ENCODE measurements at regions not wholly inside any gene's neighbourhood (a gene's known extent, or its start where the extent isn't known, plus 50 kb on each side); places are given as distances from the start of the nearest gene placed in this dataset.

DNA sequence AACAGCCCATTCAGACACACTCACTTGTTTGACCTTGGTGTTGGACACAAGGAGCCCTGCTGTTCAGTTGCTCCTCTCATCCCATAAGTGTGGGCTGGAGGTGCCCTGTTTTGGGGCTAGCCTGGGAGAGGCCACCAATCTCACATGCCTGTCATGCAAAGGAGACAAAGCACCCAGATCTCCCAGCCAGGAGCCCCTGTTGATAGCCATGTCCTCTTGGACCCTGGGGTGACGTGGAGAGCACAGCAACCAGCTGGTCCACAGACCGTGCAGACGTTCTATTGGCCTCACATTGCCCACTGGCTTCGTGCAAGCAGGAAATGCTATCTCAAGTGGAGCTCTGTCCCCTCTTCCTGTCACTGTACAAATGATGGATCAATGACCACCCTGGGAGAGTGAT, 240.8 kb downstream of the RPS24 start:
- DNase-seq (ENCODE audit: low spot score), result no peak

DNA sequence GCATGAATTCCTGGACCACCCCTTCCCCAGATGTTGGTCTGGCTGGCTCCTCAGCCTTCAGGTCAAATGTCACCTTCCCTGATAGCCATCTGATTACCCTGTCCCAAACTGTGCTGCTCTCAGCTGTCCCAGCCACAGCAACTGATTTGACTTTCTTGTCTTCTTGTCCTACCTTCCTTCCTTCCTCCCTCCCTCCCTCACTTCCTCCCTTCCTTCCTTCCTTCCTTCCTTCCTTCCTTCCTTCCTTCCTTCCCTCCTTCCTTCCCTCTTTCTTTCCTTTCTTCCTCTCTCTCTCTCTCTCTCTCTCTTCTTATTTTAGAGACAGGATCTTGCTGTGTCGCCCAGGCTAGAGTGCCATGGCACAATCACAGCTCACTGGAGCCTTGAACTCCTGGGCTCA, 242.5 kb downstream of the RPS24 start:
- no peak for DNase-seq (ENCODE audit: low spot score)

DNA sequence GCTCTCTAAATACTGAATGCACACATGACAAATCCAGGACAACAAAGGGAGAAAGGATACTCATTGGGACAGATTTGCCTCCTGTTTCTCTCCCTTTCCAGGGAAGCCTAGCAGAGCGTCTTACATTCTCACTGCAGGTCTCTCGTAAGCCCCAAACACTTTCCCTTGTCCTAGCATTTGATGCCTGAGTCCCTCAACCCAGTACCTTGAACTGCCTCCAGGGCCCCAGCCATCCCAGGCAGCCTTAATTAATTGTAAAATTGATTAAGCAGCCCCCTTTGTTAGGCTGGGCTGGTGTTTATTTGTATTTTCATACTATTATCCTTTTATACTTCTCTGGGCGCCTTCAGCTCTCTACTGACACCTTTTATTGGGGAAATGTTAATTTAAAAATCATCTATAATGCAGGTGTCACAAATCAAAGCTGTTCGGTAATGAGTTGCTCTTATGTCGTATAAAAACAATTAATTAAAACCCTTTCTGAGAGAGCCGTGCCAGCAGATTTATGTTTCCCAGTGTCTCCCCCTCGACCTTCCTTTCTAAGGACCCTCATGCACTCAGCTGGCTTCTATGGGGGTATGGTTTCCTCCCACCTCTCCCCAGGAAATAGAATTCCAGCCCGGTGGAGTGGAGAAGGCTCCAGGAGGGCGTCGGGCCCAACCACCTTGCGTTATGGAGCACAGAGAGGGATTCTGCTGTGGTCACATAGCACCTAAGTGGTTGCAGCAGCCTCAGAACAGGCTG, 243.8 kb downstream of the RPS24 start:
- no peak for DNase-seq (ENCODE audit: low spot score)

DNA sequence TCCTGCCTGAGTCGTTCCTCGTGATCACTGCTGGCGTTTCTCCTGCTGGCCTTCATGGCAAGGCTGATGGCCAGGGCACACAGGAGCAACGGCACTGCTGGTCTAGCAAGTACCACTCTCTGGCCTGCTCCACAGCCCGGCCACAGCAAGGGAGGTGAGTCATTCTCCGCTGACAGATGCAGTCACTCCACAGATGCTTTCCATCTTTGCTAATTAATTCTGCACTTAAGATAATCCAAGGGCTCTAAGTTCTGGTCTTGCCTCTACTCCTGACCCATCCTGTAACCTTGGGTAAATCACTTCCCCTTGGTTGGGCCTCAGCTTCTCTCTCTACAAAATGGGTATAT, 244.4 kb downstream of the RPS24 start:
- DNase-seq (ENCODE audit: low spot score), result peak; percentile 61

DNA sequence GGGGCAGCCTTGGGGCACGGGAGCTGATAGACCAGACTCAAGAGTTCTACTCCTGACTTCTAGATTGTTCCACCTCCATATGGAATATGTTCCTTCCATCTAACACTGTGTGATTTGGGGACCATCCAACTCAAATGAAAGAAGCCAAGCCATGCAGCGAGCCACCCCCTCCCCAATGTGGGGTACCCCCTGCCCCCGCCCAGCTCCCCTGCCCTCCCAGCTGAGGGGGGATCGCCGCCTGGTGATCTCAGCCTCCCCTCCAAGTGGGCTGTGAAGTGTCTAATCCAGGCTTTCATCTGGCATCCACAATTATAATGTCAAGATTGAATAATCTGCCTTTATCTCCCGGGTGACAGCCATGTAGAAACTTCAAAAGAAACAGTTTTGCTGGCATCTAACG, 246.1 kb downstream of the RPS24 start:
- no peak for DNase-seq (ENCODE audit: low spot score)

DNA sequence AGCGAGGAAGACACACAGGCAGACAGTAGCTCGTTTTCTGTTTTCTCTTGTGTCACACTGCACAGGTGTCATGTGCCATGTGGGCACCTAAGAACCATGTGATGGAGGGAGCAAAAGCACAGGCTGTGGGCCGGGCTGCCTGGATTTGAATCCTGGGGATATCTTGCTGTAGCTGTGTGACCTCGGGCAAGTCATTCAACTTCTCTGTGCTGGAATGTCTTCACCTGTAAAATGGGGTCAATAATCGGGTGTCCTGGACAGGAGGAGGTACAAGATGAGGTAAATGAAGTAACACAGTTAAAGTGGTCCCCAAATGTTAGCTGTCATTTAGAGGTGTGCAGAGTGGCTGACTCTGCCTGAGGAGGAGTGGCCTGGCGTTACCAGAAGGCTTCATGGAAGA, 246.9 kb downstream of the RPS24 start:
- no peak for DNase-seq (ENCODE audit: low spot score)

DNA sequence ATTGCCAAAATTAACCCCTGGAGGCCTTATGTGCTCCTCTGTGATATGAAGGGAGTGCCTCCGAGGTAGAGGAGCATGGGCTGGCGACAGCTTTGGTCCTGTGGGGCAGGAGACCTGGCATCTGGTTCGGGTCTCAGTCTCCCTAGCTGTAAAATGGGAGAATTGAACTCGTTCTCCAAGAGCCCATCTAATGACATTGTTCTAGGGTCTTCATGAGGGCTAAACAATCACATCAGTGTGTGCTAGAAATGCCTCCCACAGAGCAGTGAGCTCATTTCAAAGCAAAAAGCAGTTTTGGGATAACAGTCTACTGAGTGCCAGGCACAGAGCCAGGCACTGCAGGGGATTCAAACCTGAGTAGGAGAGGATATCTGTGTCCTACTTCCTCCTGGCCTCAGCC, 248.0 kb downstream of the RPS24 start:
- DNase-seq (ENCODE audit: low spot score), result no peak

DNA sequence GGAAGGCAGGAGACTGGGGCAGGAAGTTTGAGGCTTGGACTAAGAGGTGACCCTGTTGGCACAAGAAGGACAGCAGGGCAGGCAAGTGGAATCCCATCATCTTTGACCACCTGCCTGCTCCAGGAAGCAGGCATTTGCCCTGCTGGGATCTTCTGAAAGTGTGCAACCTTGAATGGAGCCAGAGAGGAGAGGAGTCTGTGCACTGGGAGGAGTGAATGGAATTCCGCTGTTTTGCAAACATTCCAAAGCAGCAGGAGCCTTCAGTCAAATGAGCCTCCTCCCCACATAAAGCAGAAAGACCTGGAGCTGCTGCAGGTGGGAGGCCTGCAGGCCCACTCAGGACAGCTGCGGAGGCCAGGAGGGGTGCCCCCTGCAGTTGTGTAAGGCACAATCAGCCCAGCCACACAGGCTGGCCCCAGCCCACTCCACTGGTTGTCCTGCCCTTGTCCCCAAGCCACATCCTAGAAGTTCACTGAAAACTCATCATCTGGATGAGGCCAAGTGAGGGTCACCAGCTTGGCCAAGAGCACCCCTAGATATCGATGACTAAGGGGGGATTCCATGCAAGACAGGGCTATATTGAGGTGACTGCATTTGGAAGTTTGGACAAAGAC, 249.5 kb downstream of the RPS24 start:
- DNase-seq (ENCODE audit: low spot score), result no peak

DNA sequence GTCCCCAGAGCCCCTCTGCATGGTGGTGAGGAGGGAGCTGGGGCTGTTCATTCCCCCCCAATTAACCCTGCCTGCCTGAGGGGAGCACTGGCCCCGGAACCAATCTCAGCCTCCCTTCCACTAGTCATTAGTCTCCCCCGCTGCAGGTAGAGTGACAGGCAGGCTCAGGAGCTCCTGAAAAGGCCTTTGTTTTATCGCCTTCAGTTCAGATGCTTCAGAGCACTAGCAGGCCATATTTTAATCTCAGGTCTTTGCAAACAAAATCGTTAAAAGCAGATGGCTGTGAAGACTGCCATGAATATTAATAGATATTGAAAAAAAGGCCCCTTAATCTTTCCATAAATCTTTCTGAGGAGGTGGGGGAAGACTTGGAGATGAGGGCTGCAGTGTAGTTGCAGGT, 250.7 kb downstream of the RPS24 start:
- DNase-seq (ENCODE audit: low spot score), result no peak

DNA sequence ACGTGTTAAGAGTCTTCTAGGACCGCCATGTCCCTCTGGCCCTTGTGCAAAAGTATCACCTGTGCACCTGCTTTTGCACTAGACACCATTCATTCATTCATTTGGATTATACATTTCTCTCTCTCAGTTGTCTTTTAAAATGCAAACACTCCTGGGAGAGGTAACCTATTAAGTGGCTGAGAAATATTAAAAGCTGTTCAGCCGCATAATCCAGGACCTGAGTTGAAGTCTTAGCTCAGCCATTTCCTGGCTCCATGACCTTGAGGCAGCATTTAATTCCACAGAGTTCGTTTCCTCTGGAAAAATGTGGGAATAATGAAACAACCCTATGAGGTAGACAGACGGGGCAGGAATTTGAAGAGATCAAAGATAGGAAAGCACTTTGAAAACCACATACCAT, 251.6 kb downstream of the RPS24 start:
- DNase-seq (ENCODE audit: low spot score), result no peak

DNA sequence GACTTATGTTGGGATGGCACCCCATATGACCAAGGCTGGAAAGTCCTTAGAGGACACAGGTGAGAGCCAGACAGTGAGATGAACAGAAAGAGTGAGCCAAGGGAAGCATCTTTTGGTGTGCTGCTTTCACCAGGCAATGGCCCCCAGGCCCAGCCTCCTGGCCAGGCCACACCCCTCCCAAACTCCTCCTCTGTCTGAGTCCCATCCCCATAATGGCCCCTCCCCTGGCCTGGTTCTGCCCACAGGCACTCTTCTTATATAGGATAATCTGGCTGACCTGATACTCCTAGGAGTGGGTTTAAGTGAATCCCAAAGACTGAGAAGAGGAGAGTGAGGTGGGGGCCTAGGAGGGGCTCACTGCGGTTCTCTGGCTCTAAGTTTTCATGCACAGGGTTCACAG, 252.5 kb downstream of the RPS24 start:
- DNase-seq (ENCODE audit: low spot score), result no peak

DNA sequence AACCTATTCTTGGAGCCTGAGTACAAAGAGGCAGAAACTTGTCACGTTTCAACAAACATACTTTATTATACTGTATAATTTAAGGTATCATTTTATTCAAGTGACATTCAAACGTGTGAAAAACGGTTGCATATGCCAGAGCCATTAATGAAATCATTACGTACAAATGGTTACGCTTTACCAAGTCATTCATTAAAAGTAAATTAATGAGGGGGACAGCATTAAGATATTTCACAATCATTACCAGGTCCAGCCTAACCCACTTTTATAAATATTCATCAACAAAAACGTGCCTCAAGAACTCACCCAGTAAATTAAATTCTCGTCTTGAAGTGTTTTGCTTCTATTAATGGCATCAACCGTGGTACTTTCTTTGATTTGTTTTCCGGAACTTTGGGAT, 253.0 kb downstream of the RPS24 start:
- DNase-seq (ENCODE audit: low spot score), result no peak

DNA sequence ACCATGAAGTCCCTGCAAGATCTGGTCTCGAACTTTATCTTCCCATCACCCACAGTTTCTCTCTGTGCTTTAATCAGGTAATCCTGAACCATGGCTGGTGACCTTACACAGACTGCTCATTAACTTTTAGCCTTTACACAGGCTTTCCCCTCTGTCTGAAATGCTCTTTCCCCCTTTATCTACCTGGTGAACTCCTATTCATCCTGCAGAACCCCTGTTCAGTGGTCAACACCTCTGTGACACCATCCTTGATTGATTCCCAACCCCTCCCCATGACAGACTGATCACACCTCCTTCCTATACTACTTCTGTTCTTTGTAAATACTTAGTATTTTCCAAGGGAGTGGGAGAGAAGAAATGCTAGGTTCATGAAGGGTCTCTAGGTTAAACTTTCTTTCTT, 254.0 kb downstream of the RPS24 start:
- no peak for DNase-seq (ENCODE audit: low spot score)

DNA sequence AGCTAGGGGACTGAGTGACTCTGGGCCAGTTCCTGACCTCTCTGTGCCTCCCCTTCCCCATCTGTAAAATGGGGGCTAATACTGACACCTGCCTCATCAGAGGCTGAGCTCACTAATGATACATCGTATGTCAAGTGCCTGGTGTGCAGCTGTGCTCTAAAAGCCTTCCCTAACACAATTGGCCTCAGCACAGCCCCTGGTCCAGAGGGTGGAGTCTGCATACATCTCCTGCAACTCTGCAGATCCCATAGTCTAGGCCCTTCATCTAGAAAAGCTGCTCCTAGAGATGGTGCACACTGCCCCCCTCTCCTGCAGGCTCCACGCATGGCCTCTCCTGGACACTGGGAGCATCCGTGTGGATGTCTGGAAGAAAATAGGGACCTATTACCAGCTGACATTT, 255.0 kb downstream of the RPS24 start:
- DNase-seq (ENCODE audit: low spot score), result no peak

DNA sequence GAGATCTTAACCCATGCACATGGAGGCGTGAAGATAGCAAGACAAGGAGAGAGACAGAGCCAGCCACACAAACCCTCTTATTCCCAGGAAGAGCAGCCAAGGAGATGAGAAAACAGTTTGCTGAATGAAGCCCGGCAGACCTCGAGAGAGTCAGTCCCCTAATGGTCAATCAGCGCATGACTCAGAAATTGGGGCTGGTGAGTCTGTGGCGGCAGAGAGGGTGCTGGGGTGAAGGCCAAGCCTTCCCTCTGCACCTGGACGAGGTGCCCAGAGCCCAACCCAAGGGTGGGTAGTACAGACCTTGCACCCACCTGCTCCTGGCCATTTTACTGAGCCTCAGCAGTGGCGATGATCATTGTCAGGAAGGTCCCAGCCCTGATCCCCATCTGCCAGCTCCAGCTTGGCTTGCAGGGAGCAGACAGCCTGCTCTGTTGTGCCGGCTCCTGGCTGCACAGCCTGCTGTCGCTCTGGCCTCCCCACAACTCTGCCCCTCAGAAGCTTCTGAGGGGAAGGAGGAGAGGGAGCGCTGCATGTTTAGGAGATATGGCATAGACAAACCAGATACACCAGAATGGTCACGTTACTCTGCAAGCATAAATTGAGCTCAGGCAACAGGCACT, 256.6 kb downstream of the RPS24 start:
- peak; percentile 71 for DNase-seq (ENCODE audit: low spot score)

DNA sequence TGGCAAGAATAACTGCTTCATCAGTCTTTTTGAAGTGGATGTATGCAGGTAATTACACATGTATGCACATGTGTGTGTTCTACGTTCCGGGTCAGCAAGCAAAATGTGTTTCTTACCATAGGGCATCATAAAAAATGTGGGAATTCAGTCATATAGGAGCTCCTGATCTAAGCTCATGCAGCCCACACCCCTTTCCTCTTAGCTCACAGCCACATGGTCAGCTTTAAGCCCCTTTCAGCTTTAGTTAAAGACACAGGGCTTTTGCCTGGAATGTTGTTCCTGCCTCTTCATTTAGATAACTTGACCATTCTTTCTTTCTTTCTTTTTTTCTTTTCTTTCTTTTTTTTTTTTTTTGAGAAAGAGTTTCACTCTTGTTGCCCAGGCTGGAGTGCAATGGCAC, 258.1 kb downstream of the RPS24 start:
- no peak for DNase-seq (ENCODE audit: low spot score)

DNA sequence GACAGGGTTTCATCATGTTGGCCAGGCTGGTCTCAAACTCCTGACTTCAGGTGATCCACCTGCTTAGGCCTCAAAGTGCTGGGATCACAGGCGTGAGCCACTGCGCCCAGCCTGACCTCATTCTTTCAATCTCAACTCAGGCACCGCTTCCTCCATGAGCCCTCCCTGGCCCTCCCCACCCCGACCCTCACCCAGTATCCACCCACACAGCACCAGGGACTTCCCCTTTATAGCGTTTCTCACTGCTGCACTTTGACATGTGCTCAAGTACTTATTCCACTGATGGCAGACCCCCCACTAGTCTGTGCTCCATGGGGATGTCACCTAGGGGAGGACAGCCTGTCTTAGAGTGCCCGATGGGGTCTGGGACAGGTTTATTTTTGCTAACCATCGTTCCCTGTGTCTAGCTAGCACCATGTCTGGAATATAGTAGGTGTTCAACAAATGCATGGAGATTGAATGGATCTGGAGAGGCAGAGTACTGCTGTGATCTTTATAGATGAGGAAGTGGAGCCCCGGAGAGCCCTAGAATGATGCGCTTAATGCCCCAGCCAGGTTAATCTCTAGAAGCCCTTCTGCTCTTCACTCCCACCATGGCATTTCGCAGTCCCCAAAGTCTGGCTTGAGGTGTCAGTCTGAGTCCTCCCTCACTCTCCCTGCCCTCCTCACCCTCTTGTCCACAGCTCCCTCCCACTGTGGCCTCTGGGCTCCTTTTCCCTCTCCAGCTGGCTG, 258.8 kb downstream of the RPS24 start:
- no peak for DNase-seq (ENCODE audit: low spot score)

DNA sequence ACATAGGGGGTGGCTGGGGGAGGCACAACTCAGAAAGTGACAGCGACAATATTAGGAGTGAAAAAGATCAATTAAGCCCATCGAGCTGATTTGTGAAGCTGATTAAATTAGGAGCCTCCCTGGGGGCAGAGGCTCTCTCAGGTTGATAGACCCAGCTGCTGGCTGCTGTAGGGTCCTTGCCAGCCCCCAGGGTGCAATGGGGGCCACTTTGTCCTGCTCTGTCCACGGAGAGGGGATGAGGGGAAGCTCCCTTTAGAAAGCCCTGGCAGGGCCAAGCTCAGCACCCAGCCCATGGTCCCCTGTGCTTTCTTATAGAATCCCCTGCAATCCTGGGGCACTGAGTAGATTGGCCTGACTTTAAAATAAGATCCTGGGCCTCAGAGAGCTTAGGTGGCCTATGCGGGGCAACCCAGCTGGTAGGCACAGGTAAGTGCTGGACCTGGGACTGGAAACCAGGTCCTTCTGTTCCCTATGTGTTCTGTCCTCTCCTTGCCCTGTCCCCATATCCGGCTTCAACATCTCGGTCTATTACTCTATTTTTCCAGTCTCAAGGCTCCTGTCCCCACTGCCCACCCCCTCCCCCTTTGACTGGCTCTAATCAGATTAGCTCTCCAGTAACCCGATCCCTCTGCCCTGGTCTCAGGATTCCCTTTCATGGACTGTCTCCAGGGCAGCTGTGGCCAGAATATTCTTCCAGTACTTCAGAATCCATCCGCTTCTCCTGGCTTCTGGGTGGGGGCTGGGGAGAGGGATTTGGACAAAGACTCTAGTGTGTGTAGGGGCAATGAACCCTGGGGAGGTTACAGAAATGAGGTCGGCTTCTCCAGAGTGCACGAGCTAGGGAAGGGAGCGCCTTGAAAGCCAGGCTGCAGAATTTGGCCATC, 259.6 kb downstream of the RPS24 start:
- no peak for DNase-seq (ENCODE audit: low spot score)

DNA sequence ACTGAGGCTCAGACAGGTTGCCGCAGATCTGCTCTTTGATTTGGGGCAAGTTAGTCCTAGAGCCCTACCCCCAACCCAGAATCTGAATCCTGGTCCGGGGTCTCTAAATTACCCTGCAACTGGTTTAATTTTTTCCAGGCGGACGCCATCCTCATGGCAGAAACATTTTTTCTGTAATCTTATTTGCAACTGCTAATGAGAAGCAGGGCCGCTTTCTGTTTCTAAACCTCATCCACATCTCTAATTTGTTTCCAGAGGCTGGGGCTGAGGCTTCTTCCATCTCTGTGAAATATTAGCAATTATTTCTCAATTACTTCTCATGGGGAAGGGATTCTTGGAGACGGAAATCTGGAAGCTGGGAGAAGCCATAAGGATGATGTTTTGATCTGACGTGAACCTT, 261.6 kb downstream of the RPS24 start:
- no peak for DNase-seq (ENCODE audit: low spot score)

DNA sequence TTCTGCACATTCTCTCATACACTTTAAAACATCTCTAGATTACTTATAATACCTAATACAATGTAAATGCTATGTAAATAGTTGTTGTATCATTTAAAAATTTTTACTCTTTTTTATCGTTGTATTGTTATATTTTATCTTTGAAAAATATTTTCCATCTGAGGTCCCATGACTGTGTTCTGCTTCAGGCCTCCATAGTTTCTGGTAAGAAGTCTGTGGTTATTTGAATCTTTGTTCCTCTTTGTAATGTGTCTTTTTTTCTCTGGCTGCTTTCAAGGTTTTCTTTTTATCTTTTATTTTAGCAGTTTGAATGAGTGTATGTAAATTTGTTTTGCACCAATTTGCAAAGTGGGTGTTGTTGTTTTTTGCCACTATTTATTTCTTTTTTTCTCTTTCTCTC, 263.1 kb downstream of the RPS24 start:
- DNase-seq (ENCODE audit: low spot score), result no peak

DNA sequence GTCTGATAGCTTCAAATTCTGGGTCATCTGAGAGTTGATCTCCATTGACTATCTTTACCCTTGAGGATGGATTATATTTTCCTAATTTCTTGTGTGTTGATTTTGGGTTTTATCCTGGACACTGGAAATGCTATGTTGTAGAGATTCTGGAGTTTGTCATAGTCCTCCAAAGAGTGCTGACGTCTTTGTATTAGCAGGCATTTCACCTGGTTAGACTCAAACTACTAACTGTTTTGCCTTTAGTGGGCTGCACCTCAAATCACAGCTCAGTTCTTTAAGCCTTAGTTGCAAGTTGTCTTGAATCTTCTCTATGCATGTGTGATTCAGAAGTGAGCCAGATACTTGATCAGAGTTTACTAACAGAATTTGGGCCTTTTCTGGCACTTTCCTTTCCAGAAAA, 264.3 kb downstream of the RPS24 start:
- no peak for DNase-seq (ENCODE audit: low spot score)

DNA sequence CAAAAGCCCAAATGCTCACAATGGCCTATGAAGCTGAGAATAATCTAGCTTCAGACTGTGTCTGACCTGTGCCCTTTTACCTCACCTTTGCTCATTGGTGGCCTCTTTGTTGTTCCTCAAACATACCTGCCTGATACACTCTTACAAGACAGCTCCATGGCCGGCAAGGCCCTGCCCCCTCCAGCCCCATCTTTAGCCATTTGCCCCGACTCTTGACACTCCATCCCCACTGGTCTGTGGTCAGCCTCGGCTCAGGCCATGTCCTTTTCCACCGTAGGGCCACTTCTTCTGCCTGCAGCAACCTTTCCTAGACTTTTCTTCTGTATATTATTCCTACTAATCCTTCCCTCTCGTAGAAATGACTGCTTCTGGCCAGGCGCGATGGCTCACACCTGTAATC, 265.2 kb downstream of the RPS24 start:
- DNase-seq (ENCODE audit: low spot score), result no peak
